Ishikawa (cell line): ENCODE measurements at regions not wholly inside any gene's neighbourhood (a gene's known extent, or its start where the extent isn't known, plus 50 kb on each side); places are given as distances from the start of the nearest gene placed in this dataset.

Experiments used
- CEBPB ChIP-seq: IDR thresholded peaks from 2 replicates; pipeline ENCODE4 v1.6.1; 2012
- EGR1 ChIP-seq: IDR thresholded peaks from 2 replicates; pipeline ENCODE4 v1.6.1; 2012
- EP300 ChIP-seq: IDR thresholded peaks from 2 replicates; pipeline ENCODE4 v1.6.1; 2012; ENCODE audit warnings: borderline replicate concordance
- MAX ChIP-seq: IDR thresholded peaks from 2 replicates; pipeline ENCODE4 v1.6.1; 2012
- RAD21 ChIP-seq: IDR thresholded peaks from 2 replicates; pipeline ENCODE4 v1.6.1; 2012; ENCODE audit warnings: low read depth
- TEAD4 ChIP-seq: IDR thresholded peaks from 2 replicates; pipeline ENCODE4 v1.6.1; 2012
- USF1 ChIP-seq: IDR thresholded peaks from 2 replicates; pipeline ENCODE4 v1.6.1; 2012

- no peak for TF ChIP-seq MAX
- TF ChIP-seq RAD21, result no peak
- TF ChIP-seq EGR1, result no peak
- TF ChIP-seq USF1, result no peak
- no peak for TF ChIP-seq TEAD4
- TF ChIP-seq EP300, result no peak
- no peak for TF ChIP-seq CEBPB
Measured at GRCh38 chr10:2094171-2094570, 356.8 kb upstream of the ADARB2 start.
